Mesendoderm (in vitro differentiated cells): ENCODE measurements at regions not wholly inside any gene's neighbourhood (a gene's known extent, or its start where the extent isn't known, plus 50 kb on each side); places are given as distances from the start of the nearest gene placed in this dataset.

ENCODE experiments used
- DNase-seq: peaks from one replicate; pipeline ENCODE4 v3.0.0; 2013
- H2AK5ac ChIP-seq: 2 replicates; pipeline ENCODE4 v1.6.1; 2013; ENCODE audit warnings: low read length, inconsistent platforms
- H2BK120ac ChIP-seq: 2 replicates; pipeline ENCODE4 v1.6.1; 2013; ENCODE audit warnings: low read depth, mild to moderate bottlenecking, low read length, moderate library complexity, mixed read lengths
- H2BK15ac ChIP-seq: replicated peaks from 2 replicates; pipeline ENCODE4 v1.6.1; 2013; ENCODE audit warnings: low read depth, mild to moderate bottlenecking, moderate library complexity
- H2BK5ac ChIP-seq: 2 replicates; pipeline ENCODE4 v1.6.1; 2013; ENCODE audit warnings: low read length, inconsistent platforms
- H3K18ac ChIP-seq: 2 replicates; pipeline ENCODE4 v1.6.1; 2013; ENCODE audit warnings: mild to moderate bottlenecking, low read length, mixed read lengths
- H3K23ac ChIP-seq: one replicate; pipeline ENCODE4 v1.6.1; 2013; ENCODE audit warnings: low read length
- H3K27ac ChIP-seq: 2 replicates; pipeline ENCODE4 v1.5.1; 2013; ENCODE audit warnings: low read depth, mild to moderate bottlenecking, inconsistent platforms, low read length, moderate library complexity
- H3K27me3 ChIP-seq: 2 replicates; pipeline ENCODE4 v1.6.1; 2013; ENCODE audit warnings: low read length, control low read depth, mild to moderate bottlenecking, inconsistent platforms; ENCODE audit not compliant: insufficient read depth, poor library complexity
- H3K36me3 ChIP-seq: 2 replicates; pipeline ENCODE4 v1.6.1; 2013; ENCODE audit warnings: low read length, inconsistent platforms; ENCODE audit not compliant: control insufficient read depth, insufficient read depth
- H3K4ac ChIP-seq: one replicate; pipeline ENCODE4 v1.6.1; 2013; ENCODE audit warnings: low read depth, mild to moderate bottlenecking, low read length, moderate library complexity
- H3K4me1 ChIP-seq: 2 replicates; pipeline ENCODE4 v1.6.1; 2013; ENCODE audit warnings: low read depth, low read length, inconsistent platforms; ENCODE audit not compliant: control insufficient read depth
- H3K4me2 ChIP-seq: 2 replicates; pipeline ENCODE4 v1.6.1; 2013; ENCODE audit warnings: low read length
- H3K4me3 ChIP-seq: 2 replicates; pipeline ENCODE4 v1.5.1; 2013; ENCODE audit warnings: mild to moderate bottlenecking, low read length
- H3K56ac ChIP-seq: one replicate; pipeline ENCODE4 v1.6.1; 2013; ENCODE audit warnings: low read length
- H3K79me1 ChIP-seq: 2 replicates; pipeline ENCODE4 v1.6.1; 2013; ENCODE audit warnings: low read length, inconsistent platforms
- H3K79me2 ChIP-seq: 2 replicates; pipeline ENCODE4 v1.6.1; 2013; ENCODE audit warnings: mild to moderate bottlenecking, low read length; ENCODE audit not compliant: control insufficient read depth, insufficient read depth
- H3K9ac ChIP-seq: 2 replicates; pipeline ENCODE4 v1.6.1; 2013; ENCODE audit warnings: low read length, inconsistent platforms
- H4K5ac ChIP-seq: one replicate; pipeline ENCODE4 v1.6.1; 2013; ENCODE audit warnings: low read length
- H4K8ac ChIP-seq: one replicate; pipeline ENCODE4 v1.6.1; 2013; ENCODE audit warnings: low read depth, mild to moderate bottlenecking, control low read depth, low read length, moderate library complexity
- WGBS: extraction: QIAGEN DNeasy Blood & Tissue Kit; methylation state at CpG from one replicate; pipeline ENCODE4 v1.1.7; 2013; ENCODE audit warnings: low lambda C conversion rate, missing lambda C conversion rate; ENCODE audit not compliant: insufficient coverage; ENCODE audit errors: extremely low coverage; 5-methylcytosine and 5-hydroxymethylcytosine counted together

DNA sequence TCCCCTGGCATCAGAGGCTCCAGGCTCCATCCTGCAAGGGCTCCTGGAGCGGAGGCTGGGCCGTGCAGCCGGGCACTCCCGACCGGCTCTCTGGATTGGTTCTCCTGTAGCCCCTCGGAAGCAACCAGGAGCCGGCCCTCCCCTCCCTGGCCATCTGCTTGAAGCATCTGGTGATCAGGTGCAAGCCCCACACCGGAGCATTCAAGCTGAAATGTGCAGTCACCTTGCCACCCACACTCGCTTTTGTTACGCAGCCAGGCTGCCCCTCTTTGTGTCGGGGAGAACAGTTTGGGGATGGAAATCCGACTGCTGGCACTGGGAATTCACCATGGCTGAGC, 258.8 kb downstream of the ZNF536 start:
- H3K4me1 ChIP-seq = no peaks in the 10 kb centered on the region
- H3K9ac ChIP-seq = no peak overlapping the region
- H2BK15ac ChIP-seq = no peak overlapping the region
- H3K56ac ChIP-seq = no peak overlapping the region
- H3K23ac ChIP-seq = no peak overlapping the region
- H2BK120ac ChIP-seq = no peak overlapping the region
- H3K79me2 ChIP-seq = no peaks in the 10 kb centered on the region
- no peak for DNase-seq
- H3K4ac ChIP-seq = no peak overlapping the region
- no peaks in the 10 kb centered on the region for H3K27me3 ChIP-seq
- no peaks in the 10 kb centered on the region for H3K79me1 ChIP-seq
- H4K8ac ChIP-seq = no peak overlapping the region
- no peak overlapping the region for H2BK5ac ChIP-seq
- H3K36me3 ChIP-seq = no peaks in the 10 kb centered on the region
- H3K4me3 ChIP-seq = no peak overlapping the region
- WGBS = no CpG with 5 or more reads among the region's 12 CpGs
- H4K5ac ChIP-seq = no peak overlapping the region
- no peak overlapping the region for H2AK5ac ChIP-seq
- H3K4me2 ChIP-seq = no peak overlapping the region
- H3K18ac ChIP-seq = no peak overlapping the region
- no peak overlapping the region for H3K27ac ChIP-seq

DNA sequence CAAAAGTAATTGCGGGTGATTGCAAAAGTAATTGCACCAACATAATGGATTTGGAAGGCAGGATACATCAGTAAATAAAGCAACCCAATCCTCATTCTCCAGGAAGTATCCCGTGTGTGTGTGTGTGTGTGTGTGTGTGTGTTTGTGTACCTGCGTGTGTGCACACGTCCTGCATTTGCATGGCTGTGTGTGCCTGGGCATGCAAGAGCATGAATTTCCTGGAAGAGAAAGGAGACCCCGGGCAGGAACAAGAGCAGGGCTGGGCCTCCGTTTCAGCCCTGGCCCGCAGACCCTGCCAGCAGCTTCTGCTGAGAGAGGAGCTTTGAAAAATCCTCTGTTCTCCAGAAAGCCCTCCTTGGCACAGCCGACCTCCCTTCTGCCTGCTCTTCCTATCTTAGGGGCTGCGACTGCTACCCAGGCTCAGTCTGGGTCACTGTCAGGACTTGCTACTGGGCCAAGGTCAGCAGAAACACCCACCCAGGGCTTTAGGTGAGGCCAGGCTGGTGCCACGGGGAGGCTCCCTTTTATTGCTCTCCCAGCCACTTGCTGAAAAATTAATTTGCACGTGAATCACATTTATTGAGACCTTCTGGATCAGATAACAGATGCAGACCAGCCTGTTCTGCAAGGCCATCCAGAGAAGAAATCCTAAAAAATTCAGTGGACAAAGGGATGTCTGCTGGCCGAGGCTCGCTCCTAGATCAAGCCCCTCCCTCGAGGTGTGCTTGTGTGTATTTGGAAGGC, 258.3 kb downstream of the ZNF536 start:
- Histone ChIP-seq H3K27ac (no peak overlapping the region), H3K36me3 (no peaks in the 10 kb centered on the region), H4K5ac (no peak overlapping the region)

DNA sequence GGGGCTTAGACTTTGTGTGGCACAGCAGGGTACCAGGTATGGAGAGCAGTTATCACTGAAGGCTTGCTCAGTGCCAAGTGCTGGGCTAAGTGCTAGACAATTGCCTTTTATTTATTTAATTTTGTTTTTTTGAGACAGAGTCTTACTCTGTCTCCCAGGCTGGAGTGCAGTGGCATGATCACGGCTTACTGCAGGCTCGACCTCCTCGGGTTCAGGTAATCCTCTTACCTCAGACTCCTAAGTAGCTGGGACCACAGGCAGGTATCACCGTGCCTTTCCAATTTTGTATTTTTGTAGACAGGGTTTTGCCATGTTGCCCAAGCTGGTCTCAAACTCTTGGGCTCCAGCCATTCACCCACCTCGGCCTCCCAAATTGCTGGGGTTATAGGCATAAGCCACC, 256.9 kb downstream of the ZNF536 start:
- no peak overlapping the region for H3K56ac ChIP-seq
- no peaks in the 10 kb centered on the region for H3K27me3 ChIP-seq
- H3K4me3 ChIP-seq = no peak overlapping the region
- no peak overlapping the region for H4K5ac ChIP-seq
- WGBS = no CpG with 5 or more reads among the region's 5 CpGs
- no peak overlapping the region for H3K9ac ChIP-seq
- no peak overlapping the region for H2BK120ac ChIP-seq
- no peaks in the 10 kb centered on the region for H3K4me1 ChIP-seq
- no peak overlapping the region for H2BK5ac ChIP-seq
- H2AK5ac ChIP-seq = no peak overlapping the region
- H3K4me2 ChIP-seq = no peak overlapping the region
- no peak overlapping the region for H3K18ac ChIP-seq
- H3K79me1 ChIP-seq = no peaks in the 10 kb centered on the region
- H2BK15ac ChIP-seq = no peak overlapping the region
- no peak overlapping the region for H3K23ac ChIP-seq
- H3K27ac ChIP-seq = no peak overlapping the region
- DNase-seq = no peak
- no peaks in the 10 kb centered on the region for H3K36me3 ChIP-seq
- no peaks in the 10 kb centered on the region for H3K79me2 ChIP-seq
- no peak overlapping the region for H4K8ac ChIP-seq
- H3K4ac ChIP-seq = no peak overlapping the region

More for the DNA sequence above, 258.3 kb downstream of the ZNF536 start:
- Histone ChIP-seq H3K56ac (no peak overlapping the region), H2BK5ac (no peak overlapping the region), H3K27me3 (no peaks in the 10 kb centered on the region), H2AK5ac (no peak overlapping the region), H3K4ac (no peak overlapping the region), H3K9ac (no peak overlapping the region), H3K79me2 (no peaks in the 10 kb centered on the region), H3K18ac (no peak overlapping the region), H3K4me2 (no peak overlapping the region), H3K23ac (no peak overlapping the region), H3K79me1 (no peaks in the 10 kb centered on the region), H2BK120ac (no peak overlapping the region), H2BK15ac (no peak overlapping the region), H4K8ac (no peak overlapping the region), H3K4me1 (no peaks in the 10 kb centered on the region), H3K4me3 (no peak overlapping the region)
- no peak for DNase-seq
- no CpG with 5 or more reads among the region's 14 CpGs for WGBS

GRCh38 chr19:30626626-30626966, 254.4 kb downstream of the ZNF536 start:
- Histone ChIP-seq H3K4me2 (no peak overlapping the region), H3K23ac (no peak overlapping the region), H2AK5ac (no peak overlapping the region)

GRCh38 chr19:30625947-30626625, 253.9 kb downstream of the ZNF536 start:
- Histone ChIP-seq H4K8ac (no peak overlapping the region), H2AK5ac (no peak overlapping the region), H3K79me1 (no peaks in the 10 kb centered on the region), H3K4me1 (no peaks in the 10 kb centered on the region), H2BK15ac (no peak overlapping the region), H3K27me3 (no peaks in the 10 kb centered on the region), H3K56ac (no peak overlapping the region), H3K79me2 (no peaks in the 10 kb centered on the region), H3K23ac (no peak overlapping the region), H4K5ac (no peak overlapping the region), H3K4me2 (no peak overlapping the region), H3K4me3 (no peak overlapping the region), H3K9ac (no peak overlapping the region), H3K4ac (no peak overlapping the region), H3K36me3 (no peaks in the 10 kb centered on the region), H3K27ac (no peak overlapping the region), H2BK5ac (no peak overlapping the region), H2BK120ac (no peak overlapping the region), H3K18ac (no peak overlapping the region)
- WGBS = no CpG with 5 or more reads among the region's 15 CpGs
- DNase-seq = no peak

More at GRCh38 chr19:30626626-30626966, 254.4 kb downstream of the ZNF536 start:
- WGBS = no CpG with 5 or more reads among the region's 19 CpGs
- DNase-seq = no peak
- Histone ChIP-seq H3K18ac (no peak overlapping the region), H4K8ac (no peak overlapping the region), H3K27ac (no peak overlapping the region), H3K4me3 (no peak overlapping the region), H3K79me1 (no peaks in the 10 kb centered on the region), H2BK15ac (no peak overlapping the region), H3K27me3 (no peaks in the 10 kb centered on the region), H4K5ac (no peak overlapping the region), H3K9ac (no peak overlapping the region), H3K36me3 (no peaks in the 10 kb centered on the region), H2BK5ac (no peak overlapping the region), H3K56ac (no peak overlapping the region), H3K79me2 (no peaks in the 10 kb centered on the region), H3K4me1 (no peaks in the 10 kb centered on the region), H2BK120ac (no peak overlapping the region), H3K4ac (no peak overlapping the region)

DNA sequence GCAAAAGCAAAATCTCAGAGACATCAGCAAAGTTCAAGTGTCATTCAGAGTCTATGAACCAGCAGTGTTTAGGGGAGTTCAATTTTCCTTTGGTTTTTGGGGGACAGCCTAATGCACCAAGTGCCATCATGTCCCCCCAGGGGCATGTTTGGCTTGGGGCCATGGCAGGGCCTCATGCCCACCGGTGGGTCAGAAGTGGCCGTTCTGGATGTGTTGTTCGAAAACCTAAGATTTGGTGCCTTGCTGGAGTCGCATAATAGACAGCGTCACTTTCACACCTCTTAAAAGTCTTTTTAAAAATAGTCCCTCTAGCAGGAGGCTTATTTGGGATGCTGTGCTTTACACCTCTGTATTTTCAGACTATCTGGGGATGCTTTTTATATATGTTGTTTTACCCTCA, 250.1 kb downstream of the ZNF536 start:
- H3K4me1 ChIP-seq = no peaks in the 10 kb centered on the region
- no peak overlapping the region for H3K4me2 ChIP-seq
- no peak overlapping the region for H3K18ac ChIP-seq
- H4K8ac ChIP-seq = no peak overlapping the region
- H2BK15ac ChIP-seq = no peak overlapping the region
- no peak for DNase-seq
- no peak overlapping the region for H3K27ac ChIP-seq
- H3K79me1 ChIP-seq = no peaks in the 10 kb centered on the region
- no peak overlapping the region for H3K4me3 ChIP-seq
- H3K56ac ChIP-seq = no peak overlapping the region
- H2BK120ac ChIP-seq = no peak overlapping the region
- no peak overlapping the region for H2BK5ac ChIP-seq
- no peak overlapping the region for H4K5ac ChIP-seq
- H3K9ac ChIP-seq = no peak overlapping the region
- H3K79me2 ChIP-seq = no peaks in the 10 kb centered on the region
- H3K23ac ChIP-seq = no peak overlapping the region
- no peak overlapping the region for H3K4ac ChIP-seq
- H3K27me3 ChIP-seq = no peaks in the 10 kb centered on the region
- H3K36me3 ChIP-seq = no peaks in the 10 kb centered on the region
- no peak overlapping the region for H2AK5ac ChIP-seq
- WGBS = no CpG with 5 or more reads among the region's 5 CpGs
